PFSK-1 (cell line): ENCODE measurements at regions not wholly inside any gene's neighbourhood (a gene's known extent, or its start where the extent isn't known, plus 50 kb on each side); places are given as distances from the start of the nearest gene placed in this dataset.

Experiments
- FOXP2 ChIP-seq: optimal IDR thresholded peaks from 2 replicates; pipeline ENCODE3; 2011; ENCODE audit warnings: borderline replicate concordance, control low read depth, inconsistent platforms; ENCODE audit not compliant: insufficient read depth; ENCODE audit errors: extremely low read length, extremely low read depth
- POLR2AphosphoS5 ChIP-seq: IDR thresholded peaks from 2 replicates; pipeline ENCODE4 v1.6.1; 2012; ENCODE audit warnings: low read depth, mild to moderate bottlenecking, control low read depth, low read length, moderate library complexity
- REST ChIP-seq, 2 experiments: IDR thresholded peaks; 2 replicates each; pipeline versions ENCODE4 v1.6.1 to v1.8.0; 2011 to 2012; ENCODE audit warnings: low read depth in 2 of 2, low read length in 2 of 2, control low read depth in 1 of 2, inconsistent platforms in 1 of 2, mild to moderate bottlenecking in 1 of 2, moderate library complexity in 1 of 2; ENCODE audit not compliant: insufficient read depth in 1 of 2
- SIN3A ChIP-seq: IDR thresholded peaks from 2 replicates; pipeline ENCODE4 v1.6.1; 2012; ENCODE audit warnings: mild to moderate bottlenecking, low read length, moderate library complexity, borderline replicate concordance; ENCODE audit not compliant: insufficient read depth
- TAF1 ChIP-seq: IDR thresholded peaks from 2 replicates; pipeline ENCODE4 v1.6.1; 2012; ENCODE audit warnings: low read length, control low read depth, borderline replicate concordance; ENCODE audit not compliant: insufficient read depth

GRCh38 chr20:7031222-7031621 lies 263.7 kb downstream of the BMP2 start:
- TF ChIP-seq TAF1: no peak
- no peak for TF ChIP-seq REST (IDR thresholded peaks at IDR 0.05; ENCODE audit: insufficient read depth in 1 of 2, low read depth in 2 of 2, low read length in 2 of 2)
- no peak for TF ChIP-seq SIN3A
- no peak for TF ChIP-seq POLR2AphosphoS5
- TF ChIP-seq FOXP2: no peak

GRCh38 chr20:7038029-7038428 lies 270.5 kb downstream of the BMP2 start:
- TF ChIP-seq TAF1 (no peak), SIN3A (no peak), FOXP2 (no peak), REST (IDR thresholded peaks at IDR 0.05; ENCODE audit: insufficient read depth in 1 of 2, low read depth in 2 of 2, low read length in 2 of 2) (no peak), POLR2AphosphoS5 (no peak)

GRCh38 chr20:7057611-7058010 lies 290.1 kb downstream of the BMP2 start:
- no peak for TF ChIP-seq FOXP2
- no peak for TF ChIP-seq POLR2AphosphoS5
- no peak for TF ChIP-seq SIN3A
- no peak for TF ChIP-seq REST (IDR thresholded peaks at IDR 0.05; ENCODE audit: insufficient read depth in 1 of 2, low read depth in 2 of 2, low read length in 2 of 2)
- no peak for TF ChIP-seq TAF1

- no peak for TF ChIP-seq TAF1
- TF ChIP-seq POLR2AphosphoS5: no peak
- no peak for TF ChIP-seq FOXP2
- TF ChIP-seq SIN3A: no peak
- no peak for TF ChIP-seq REST (IDR thresholded peaks at IDR 0.05; ENCODE audit: insufficient read depth in 1 of 2, low read depth in 2 of 2, low read length in 2 of 2)
These were observed 311.3 kb downstream of the BMP2 start for GRCh38 chr20:7078804-7079203.

GRCh38 chr20:7080472-7080871 lies 313.0 kb downstream of the BMP2 start:
- TF ChIP-seq FOXP2 (no peak), SIN3A (no peak), POLR2AphosphoS5 (no peak), TAF1 (no peak), REST (IDR thresholded peaks at IDR 0.05; ENCODE audit: insufficient read depth in 1 of 2, low read depth in 2 of 2, low read length in 2 of 2) (no peak)
